NCI-H128 (cell line): ENCODE measurements at regions not wholly inside any gene's neighbourhood (a gene's known extent, or its start where the extent isn't known, plus 50 kb on each side); places are given as distances from the start of the nearest gene placed in this dataset.
"Not testable (repeated sequence)": the region's sequence is repeated elsewhere in the genome, so short reads cannot be mapped to it uniquely, and the experiment has no call there.

Experiments
- DNase-seq: peaks from one replicate; lab custom pipeline; 2025; ENCODE audit not compliant: unreplicated experiment; lab: John Stamatoyannopoulos, UW

DNA sequence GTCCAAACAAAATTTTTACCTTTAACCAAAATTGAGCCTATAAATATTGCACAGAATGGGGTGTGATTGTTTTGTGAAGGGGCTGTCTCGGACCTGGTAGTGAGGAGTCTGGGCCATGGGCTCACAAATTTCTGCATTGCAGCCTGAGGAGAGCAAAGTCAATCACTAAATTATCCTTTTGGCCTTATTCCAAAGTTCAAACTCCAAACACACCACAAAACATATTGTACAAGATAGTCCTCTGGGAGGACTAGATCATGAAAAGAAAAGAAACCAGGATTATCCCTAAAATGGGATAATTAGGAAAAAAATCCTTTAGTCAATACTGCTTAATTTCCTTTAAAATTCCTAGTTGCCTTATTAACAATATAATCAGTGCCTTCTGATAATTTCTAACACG, 115.5 kb downstream of the BUB3 start:
- DNase-seq, result no peak

DNA sequence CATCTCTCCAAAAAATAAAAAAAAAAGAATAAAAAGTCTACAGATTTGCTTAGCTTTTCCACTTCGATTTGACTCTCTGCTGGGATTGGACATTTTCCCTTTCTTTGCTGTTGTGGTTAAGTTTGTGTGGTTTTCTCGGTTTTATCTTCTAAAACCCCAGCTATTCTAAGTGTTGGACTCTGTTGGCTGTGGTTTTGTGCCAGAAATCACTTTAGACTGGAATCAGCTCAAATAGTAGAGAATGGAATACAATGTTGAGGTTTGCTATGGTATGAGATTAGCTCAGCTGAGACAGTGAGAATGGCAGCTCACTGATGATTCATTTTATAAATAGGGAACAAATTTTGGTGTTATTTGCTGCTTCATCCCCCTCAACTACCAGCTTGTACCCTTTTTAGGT, 116.0 kb downstream of the BUB3 start:
- DNase-seq, result no peak

DNA sequence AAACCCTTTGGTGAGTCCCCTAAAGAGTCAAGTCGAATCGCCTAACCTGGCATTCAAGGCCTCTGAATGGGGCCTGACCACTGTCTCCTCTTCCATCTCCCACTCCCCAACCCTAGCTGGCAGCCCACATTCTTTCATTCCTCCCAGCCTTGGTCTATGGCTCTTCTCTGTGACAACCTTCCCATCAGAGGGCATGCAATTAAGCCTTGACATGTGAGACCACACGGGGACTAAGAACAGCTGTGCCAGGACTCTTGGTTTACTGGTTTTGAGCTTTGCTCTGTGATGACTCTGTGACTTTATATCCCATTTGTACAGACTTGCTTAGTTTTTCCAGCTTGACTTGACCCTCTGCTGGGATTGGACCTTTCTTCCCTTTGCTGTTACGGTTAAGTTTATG, 116.6 kb downstream of the BUB3 start:
- no peak for DNase-seq

DNA sequence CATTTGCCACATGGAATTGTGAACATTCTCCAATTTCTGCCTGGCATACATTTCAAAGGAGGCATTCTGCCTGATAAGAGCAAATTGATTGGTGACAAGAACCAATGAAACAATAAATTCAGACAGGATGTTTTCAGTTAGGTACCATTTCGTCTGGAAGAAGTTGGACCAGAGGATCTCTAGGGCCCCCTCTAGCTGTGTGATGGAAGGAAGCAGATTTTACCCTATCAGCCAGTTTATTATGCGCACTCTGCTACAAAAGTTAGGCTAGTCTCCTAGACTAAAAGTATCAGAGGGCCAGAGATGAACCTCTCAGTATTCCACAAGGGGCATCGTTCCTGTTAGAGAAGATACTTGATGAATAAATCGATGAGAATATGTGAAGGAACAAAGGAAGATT, 118.0 kb downstream of the BUB3 start:
- DNase-seq, result no peak

DNA sequence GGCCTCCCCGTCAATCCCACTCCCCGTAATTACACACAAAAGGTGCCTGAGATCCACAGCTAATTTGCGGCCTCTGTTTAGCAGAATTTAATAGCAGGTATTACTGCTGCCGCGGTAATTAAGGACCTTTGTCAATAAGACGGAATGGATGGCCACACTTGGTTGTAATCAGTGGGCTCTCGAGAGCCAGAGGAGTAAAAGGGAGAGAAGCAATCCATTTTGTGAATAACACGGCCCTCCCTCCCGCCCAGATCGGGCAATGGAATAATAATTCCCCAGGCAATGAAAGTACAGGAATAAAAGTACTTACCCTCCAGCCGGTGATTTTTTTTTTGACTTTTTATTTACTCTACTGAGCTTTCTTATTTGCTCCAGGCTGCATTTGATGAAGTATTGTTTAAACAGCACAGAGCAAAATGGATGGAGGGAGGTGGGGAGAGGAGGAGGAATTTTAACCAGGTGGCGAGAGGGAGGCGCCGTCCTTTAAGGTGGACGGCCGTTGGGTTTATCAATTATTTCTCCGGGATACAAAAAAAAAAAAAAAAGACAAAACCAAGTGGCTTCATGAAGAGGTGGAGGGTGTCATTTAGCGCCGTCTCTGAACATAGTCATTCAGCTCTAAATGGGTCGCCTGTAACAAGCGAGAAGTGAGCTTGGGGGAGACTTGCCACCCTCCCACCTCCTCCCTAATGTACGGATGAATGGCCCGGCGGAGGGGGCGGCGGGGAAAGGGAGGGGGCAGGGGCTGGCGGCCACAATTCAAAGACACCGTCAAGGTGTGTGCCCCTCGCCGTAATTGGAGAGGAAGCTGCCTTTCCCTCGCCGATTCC, 120.3 kb downstream of the BUB3 start:
- DNase-seq, result peak; percentile 50

GRCh38 chr10:123275136-123275564, 120.9 kb downstream of the BUB3 start:
- no peak for DNase-seq

DNA sequence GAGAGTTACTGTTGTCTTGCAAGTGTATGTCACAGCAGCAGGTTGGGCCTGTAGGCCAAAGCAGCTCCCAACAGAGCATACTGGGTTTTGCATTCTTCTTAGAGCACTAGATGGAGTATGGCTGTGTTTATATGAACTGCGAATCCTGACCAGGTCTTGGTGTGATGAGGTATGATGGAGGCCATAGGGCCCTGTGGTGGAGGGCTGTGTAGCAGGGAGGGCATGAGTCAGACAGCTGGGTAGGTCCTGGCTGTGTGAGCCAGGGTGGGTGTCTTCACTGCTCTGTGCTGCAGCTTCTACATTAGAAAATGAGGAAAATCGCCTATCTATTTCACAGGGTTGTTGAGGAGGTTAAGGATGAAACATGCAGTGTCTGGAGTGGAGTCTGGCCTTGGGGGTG, 124.2 kb downstream of the BUB3 start:
- no peak for DNase-seq

- DNase-seq, result not testable (repeated sequence)
These were observed 129.2 kb downstream of the BUB3 start for GRCh38 chr10:123283371-123283770.

- DNase-seq, result no peak
These were observed 129.8 kb downstream of the BUB3 start for GRCh38 chr10:123284022-123284421.

GRCh38 chr10:123287594-123288247, 133.5 kb downstream of the BUB3 start:
- no peak for DNase-seq

- DNase-seq, result no peak
These were observed 135.2 kb downstream of the BUB3 start for GRCh38 chr10:123289432-123289831.

DNA sequence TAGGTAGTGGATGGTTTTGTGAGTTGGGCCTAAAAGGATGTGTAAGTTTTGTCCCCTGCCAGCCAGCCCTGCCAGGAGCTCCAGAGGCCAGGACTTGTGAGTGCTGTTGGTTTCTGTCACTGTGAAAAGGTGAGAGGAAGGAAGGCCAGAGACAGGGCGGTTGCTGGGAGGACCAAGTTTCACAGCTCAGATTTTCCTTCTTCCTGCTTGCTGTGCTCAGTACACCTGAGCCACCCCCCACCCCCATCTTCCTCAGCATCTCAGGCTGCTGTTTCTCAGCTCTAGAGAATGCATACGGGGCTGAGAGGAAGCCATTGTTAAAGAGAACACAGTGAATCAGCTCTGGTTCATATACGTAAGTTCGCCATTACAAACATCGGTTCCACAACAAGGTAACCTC, 139.9 kb downstream of the BUB3 start:
- DNase-seq, result no peak

DNA sequence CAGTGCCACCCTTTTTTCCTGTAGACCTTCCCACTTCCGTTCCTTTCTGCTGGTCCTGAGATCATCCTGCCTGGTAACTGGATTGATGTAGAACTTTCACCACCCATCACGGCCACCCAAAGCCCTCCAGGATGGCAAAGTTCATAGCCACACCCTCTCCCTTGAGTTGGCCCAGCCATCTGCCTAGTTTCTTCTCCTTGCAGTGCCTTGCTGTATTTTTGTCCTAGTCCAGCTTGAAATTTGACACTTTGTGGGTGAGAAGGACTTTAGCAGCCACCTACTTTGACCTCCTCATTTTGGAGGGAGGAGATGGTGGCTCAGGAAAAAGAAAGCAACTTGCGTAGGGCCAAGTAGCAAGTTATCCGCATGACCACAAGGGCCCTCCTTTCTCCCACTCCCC, 140.7 kb downstream of the BUB3 start:
- no peak for DNase-seq

- no peak for DNase-seq
These were observed 141.4 kb downstream of the BUB3 start for GRCh38 chr10:123295644-123296043.

GRCh38 chr10:123297175-123297574, 143.0 kb downstream of the BUB3 start:
- DNase-seq, result no peak

DNA sequence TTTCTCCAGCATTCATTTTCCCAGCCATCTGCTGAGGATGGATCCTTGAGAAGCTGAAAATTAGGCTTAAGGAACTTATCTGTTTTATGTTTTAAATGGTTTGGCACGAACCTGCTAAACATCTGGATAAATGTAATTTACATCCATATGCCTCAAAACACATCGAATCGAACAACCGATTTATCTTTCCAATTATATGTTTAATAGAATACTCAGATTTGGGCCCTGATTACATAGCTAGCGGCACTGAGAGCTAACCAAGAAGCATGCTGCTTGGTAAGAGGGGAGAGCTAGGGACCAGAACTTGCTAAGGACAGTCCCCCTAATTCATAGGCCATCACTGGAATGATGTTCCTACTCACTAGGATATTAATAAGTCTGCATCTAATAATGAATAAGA, 144.4 kb downstream of the BUB3 start:
- no peak for DNase-seq

GRCh38 chr10:123299598-123299997, 145.4 kb downstream of the BUB3 start:
- DNase-seq, result no peak

DNA sequence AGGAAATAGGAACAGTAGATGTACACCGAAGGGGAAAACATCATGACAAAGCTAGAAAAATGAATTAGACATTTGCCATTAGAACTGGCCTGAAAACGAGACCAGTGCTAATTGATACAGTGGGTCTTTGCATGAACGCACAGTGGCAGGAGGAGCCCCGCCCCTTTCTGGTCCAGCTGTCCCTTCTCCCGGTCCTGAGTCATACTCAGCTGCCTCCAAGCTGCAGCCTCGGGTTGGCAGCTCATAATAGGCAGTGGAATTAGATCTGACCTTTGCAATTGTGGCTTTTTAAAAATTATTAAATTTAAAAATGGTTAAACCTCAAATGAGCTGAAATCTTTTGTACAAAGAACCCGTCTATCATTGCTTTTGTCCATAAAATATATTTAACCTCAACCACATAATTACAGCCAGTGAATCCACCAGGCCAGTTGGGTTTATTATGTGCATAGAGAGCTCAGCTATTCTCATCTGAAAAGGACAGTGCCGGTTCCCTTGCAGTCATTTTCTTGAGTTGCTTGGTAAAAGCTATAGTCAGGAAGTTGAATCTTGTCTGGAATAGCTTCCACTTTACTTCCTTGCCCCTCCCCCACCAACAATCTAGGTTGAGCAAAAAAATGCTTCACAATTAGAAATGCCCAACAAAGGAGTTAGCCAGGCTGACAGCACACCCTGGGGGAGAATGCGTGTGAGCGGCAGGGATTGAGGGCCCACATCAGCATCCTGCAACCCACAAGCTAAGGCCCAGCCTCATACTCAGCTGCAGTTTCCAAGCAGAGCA, 147.1 kb downstream of the BUB3 start:
- no peak for DNase-seq

DNA sequence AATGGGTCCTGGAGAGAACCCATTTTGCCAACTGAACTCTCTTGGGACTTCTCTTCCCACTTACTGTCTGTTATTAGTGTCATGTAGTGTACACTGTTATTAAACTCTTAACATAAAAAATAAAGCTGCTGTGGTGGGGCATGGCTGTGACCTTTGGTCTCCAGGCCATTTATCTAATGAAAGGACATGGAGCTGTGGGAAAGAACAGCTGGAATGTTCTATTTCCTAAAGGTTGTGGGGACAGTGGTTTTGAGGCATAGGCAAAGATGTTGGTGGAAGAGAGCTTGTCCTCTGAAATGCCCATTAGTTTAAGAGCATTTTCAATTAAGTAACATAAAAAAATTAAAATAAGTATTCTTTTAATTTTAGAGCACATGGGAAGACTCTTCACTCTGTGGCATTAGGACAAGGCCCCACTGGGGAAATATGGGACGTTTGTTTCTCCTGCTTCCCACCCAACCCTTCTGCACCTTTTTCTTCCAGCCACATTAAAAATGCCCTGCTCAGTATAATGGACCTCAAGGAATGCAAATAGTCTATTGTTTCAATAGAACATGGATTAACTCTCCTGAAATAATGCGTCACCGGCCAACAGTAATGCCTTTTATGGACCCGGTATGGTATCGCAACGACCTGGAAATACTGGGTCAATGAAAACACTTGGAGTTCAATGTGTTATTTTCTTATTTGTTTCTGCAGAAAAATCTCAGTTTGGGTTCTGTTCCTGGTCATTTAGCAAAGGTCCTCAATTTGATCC, 149.6 kb downstream of the BUB3 start:
- DNase-seq, result no peak

DNA sequence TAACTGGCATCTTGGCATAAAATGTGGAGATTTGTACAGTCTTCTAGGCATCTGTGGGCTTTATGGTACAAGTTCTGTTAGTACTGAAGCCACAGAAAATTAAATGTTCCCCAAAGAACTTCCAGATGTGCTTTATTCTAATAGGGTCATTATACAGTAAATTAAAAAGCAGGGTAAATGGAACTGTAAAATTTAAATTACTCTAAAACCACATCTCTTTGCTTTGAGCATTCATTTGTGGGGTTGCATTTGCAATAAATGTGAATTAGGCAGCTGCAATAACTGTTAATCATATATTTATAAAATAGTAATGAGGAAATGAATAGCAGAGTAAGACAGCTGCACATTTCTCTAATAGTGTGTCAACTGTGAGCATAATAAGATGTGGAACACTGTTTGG, 151.5 kb downstream of the BUB3 start:
- no peak for DNase-seq

DNA sequence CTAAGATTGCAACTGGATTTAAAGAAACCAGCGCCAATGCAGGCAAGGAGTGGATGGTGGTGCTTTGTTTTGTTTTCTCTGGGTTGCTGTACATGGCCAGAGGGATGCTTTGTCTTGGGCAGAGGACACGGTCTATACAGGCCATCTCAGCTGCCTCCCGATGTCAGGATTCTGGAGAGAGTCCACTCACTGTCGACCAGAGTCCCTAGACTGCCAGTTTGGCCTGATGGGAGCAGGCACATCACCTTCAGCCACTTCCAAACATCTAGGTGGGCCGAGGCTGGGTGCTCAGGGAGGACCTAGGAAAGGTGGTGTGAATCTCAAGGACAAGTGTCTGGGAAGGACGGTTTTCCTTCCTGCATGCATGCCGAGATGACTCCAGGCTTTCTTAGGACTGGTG, 152.1 kb downstream of the BUB3 start:
- DNase-seq, result no peak
